GM12878 (cell line): ENCODE measurements at regions not wholly inside any gene's neighbourhood (a gene's known extent, or its start where the extent isn't known, plus 50 kb on each side); places are given as distances from the start of the nearest gene placed in this dataset.

Experiments
- ATAC-seq: fragments of 200-7000 bp; cut with Tn5 transposase; 3 replicates; pipeline ENCODE4 v1.9.1; 2020; ENCODE audit warnings: mild to moderate bottlenecking, moderate library complexity
- BruUV-seq: library from RNA; stranded (reverse); fragments of 400-500 nt; replicated peaks from 2 replicates; lab custom pipeline; 2021; lab: Mats Ljungman, UMichigan
- CTCF ChIA-PET: fragments of 300-600 bp; sonication (Branson Sonifier 250); formaldehyde crosslinking; extraction: SDS; loops from one replicate; lab custom pipeline; 2021; ENCODE audit warnings: inconsistent platforms; lab: Yijun Ruan, JAX
- POLR2A ChIA-PET: fragments of 350-600 bp; formaldehyde crosslinking; extraction: SDS; loops from one replicate; lab custom pipeline; 2021; ENCODE audit warnings: inconsistent platforms; lab: Charles Lee
- RAD21 ChIA-PET: fragments of 300-600 bp; sonication (Branson Sonifier 250); formaldehyde crosslinking; loops from one replicate; lab custom pipeline; 2023; ENCODE audit warnings: antibody characterized with exemption; ENCODE audit not compliant: unreplicated experiment; lab: Charles Lee
- SMC1A ChIA-PET: fragments of 300-600 bp; sonication (Branson Sonifier 250); formaldehyde crosslinking; loops from one replicate; lab custom pipeline; 2023; ENCODE audit not compliant: unreplicated experiment, uncharacterized antibody; lab: Charles Lee
- DNase-seq: peaks from one replicate; pipeline ENCODE4 v3.0.0-alpha.2; 2011; ENCODE audit warnings: low read depth, low spot score
- FAIRE-seq: peaks from 3 replicates; lab custom pipeline; 2011; peaks lifted over from hg19 to GRCh38; lab: Jason Lieb, UNC
- H2AFZ ChIP-seq: 2 replicates; pipeline ENCODE4 v1.6.0; 2011; ENCODE audit warnings: low read depth, low read length, control low read depth; ENCODE audit not compliant: control insufficient read depth
- H3K27ac ChIP-seq: 2 replicates; pipeline ENCODE4 v1.5.1; 2011; ENCODE audit warnings: control low read depth; ENCODE audit not compliant: control insufficient read depth, insufficient read depth
- H3K27me3 ChIP-seq, 2 experiments: replicated peaks in 1 of 2; 2 replicates each; pipeline versions ENCODE4 v1.6.0 to v1.6.1; 2011; ENCODE audit warnings: low read length in 1 of 2; ENCODE audit not compliant: control insufficient read depth in 2 of 2, insufficient read depth in 2 of 2
- H3K36me3 ChIP-seq, 2 experiments: 2 replicates each; pipeline ENCODE4 v1.5.1; 2011; ENCODE audit warnings: low read length in 1 of 2; ENCODE audit not compliant: control insufficient read depth in 2 of 2, insufficient read depth in 2 of 2
- H3K4me1 ChIP-seq: 2 replicates; pipeline ENCODE4 v1.6.1; 2011; ENCODE audit warnings: mild to moderate bottlenecking, low read length, moderate library complexity, mixed read lengths; ENCODE audit not compliant: control insufficient read depth, insufficient read depth
- H3K4me2 ChIP-seq: 2 replicates; pipeline ENCODE4 v1.6.0; 2011; ENCODE audit warnings: control low read depth; ENCODE audit not compliant: control insufficient read depth, insufficient read depth
- H3K4me3 ChIP-seq: fragments of 200-600 bp; sonication (generic); 2 replicates; pipeline ENCODE4 v1.5.1; 2016
- H3K79me2 ChIP-seq: 2 replicates; pipeline ENCODE4 v1.6.0; 2011; ENCODE audit warnings: low read length; ENCODE audit not compliant: control insufficient read depth, insufficient read depth
- H3K9ac ChIP-seq: 2 replicates; pipeline ENCODE4 v1.8.0; 2011; ENCODE audit warnings: low read length, control low read depth, mixed read lengths; ENCODE audit not compliant: control insufficient read depth, insufficient read depth
- H3K9me3 ChIP-seq: replicated peaks from 3 replicates; pipeline ENCODE4 v1.5.1; 2011; ENCODE audit warnings: mild to moderate bottlenecking, low read length; ENCODE audit not compliant: control insufficient read depth, insufficient read depth
- H4K20me1 ChIP-seq: 2 replicates; pipeline ENCODE4 v1.6.0; 2011; ENCODE audit not compliant: control insufficient read depth, insufficient read depth
- ESRRA ChIP-seq: IDR thresholded peaks from 2 replicates; pipeline ENCODE4 v1.6.1; 2012; ENCODE audit warnings: mild to moderate bottlenecking, low read length, improper control_type of control experiment
- MYC ChIP-seq: IDR thresholded peaks from 2 replicates; pipeline ENCODE4 v1.6.1; 2011; ENCODE audit warnings: mild to moderate bottlenecking, low read length, moderate library complexity, inconsistent platforms; ENCODE audit not compliant: insufficient read depth, insufficient replicate concordance, insufficient read length, severe bottlenecking
- RELA ChIP-seq: fragments of 450-650 bp; IDR thresholded peaks from 2 replicates; pipeline ENCODE4 v1.8.0; 2014; ENCODE audit warnings: borderline replicate concordance; ENCODE audit not compliant: partially characterized antibody
- REST ChIP-seq: IDR thresholded peaks from 2 replicates; pipeline ENCODE4 v1.6.1; 2012; ENCODE audit warnings: mild to moderate bottlenecking, low read depth, low read length
- WGBS: methylation state at CpG from one replicate; pipeline ENCODE4 v1.1.6; 2016; ENCODE audit warnings: low lambda C conversion rate; ENCODE audit not compliant: insufficient replicate concordance, insufficient coverage; ENCODE audit errors: missing lambda C conversion rate; 5-methylcytosine and 5-hydroxymethylcytosine counted together
- in situ Hi-C: fragments of 300-500 bp; cut with MboI; formaldehyde crosslinking; loops from 9 replicates; pipeline ENCODE4 v1.14.3; 2018; ENCODE audit warnings: mixed read lengths
- intact Hi-C: fragments of 100-400 bp; cut with micrococcal nuclease; formaldehyde crosslinking; loops from one replicate; pipeline ENCODE4 v1.14.2; 2022; ENCODE audit not compliant: unreplicated experiment
- TF ChIP-seq, protein P1 (sequence below), 3 experiments: IDR thresholded peaks in 2 of 3; conservative IDR thresholded peaks in 1 of 3; 2 replicates each; pipeline ENCODE4 v1.5.1; 2011; ENCODE audit warnings: low read depth in 3 of 3, low read length in 3 of 3, mild to moderate bottlenecking in 3 of 3, control low read depth in 2 of 3, moderate library complexity in 2 of 3, inconsistent platforms in 1 of 3, mixed read lengths in 1 of 3; ENCODE audit not compliant: control insufficient read depth in 2 of 3, insufficient read depth in 1 of 3; ENCODE audit errors: extremely low read depth in 1 of 3

DNA sequence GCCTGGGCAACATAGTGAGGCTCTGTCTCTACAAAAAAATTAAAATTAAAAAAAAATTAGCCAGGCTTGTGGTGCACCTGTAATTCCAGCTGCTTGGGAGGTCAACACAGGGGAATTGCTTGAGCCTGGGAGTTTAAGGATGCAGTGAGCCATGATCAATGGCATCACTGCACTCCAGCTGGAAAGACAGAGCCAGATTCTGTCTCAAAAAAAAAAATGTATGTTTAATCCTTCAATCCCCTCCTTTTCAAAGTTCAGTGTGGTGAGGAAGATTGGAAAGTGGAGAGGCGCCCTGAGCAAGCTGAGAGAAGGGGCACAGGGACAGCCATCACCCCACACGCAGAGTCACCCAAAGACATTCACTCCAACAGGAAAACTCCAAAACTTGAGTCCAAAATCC lies 97.7 kb upstream of the BACE2 start:
- H2AFZ ChIP-seq: no peak overlapping the region
- RAD21 ChIA-PET: no interaction called here
- CTCF ChIA-PET: no interaction called here
- DNase-seq (no peak), FAIRE-seq (no peak), ATAC-seq (no peak)
- POLR2A ChIA-PET: no interaction called here
- SMC1A ChIA-PET: interaction anchor here (0.6 kb wide), 1 partner anchor 62 kb away, joined by 3 read pairs; no protein-coding TSS in a partner anchor
- H4K20me1 ChIP-seq: no peaks in the 10 kb centered on the region
- no TSS peak for BruUV-seq
- H3K4me2 ChIP-seq: no peak overlapping the region
- no peaks in the 10 kb centered on the region for H3K9me3 ChIP-seq
- H3K4me1 ChIP-seq: no peaks in the 10 kb centered on the region
- in situ Hi-C loops: no loop called here
- H3K27me3 ChIP-seq: no peaks in the 10 kb centered on the region
- H3K79me2 ChIP-seq: no peaks in the 10 kb centered on the region
- no peak overlapping the region for H3K9ac ChIP-seq
- intact Hi-C loops: no loop called here
- TF ChIP-seq, protein P1, sequence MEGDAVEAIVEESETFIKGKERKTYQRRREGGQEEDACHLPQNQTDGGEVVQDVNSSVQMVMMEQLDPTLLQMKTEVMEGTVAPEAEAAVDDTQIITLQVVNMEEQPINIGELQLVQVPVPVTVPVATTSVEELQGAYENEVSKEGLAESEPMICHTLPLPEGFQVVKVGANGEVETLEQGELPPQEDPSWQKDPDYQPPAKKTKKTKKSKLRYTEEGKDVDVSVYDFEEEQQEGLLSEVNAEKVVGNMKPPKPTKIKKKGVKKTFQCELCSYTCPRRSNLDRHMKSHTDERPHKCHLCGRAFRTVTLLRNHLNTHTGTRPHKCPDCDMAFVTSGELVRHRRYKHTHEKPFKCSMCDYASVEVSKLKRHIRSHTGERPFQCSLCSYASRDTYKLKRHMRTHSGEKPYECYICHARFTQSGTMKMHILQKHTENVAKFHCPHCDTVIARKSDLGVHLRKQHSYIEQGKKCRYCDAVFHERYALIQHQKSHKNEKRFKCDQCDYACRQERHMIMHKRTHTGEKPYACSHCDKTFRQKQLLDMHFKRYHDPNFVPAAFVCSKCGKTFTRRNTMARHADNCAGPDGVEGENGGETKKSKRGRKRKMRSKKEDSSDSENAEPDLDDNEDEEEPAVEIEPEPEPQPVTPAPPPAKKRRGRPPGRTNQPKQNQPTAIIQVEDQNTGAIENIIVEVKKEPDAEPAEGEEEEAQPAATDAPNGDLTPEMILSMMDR (IDR thresholded peaks at IDR 0.05 in 2 of 3, conservative IDR thresholded peaks at IDR 0.05 in 1 of 3; ENCODE audit: control insufficient read depth in 2 of 3, extremely low read depth in 1 of 3, insufficient read depth in 1 of 3, low read depth in 3 of 3, low read length in 3 of 3): no peak
- no peak for TF ChIP-seq MYC
- no peak for TF ChIP-seq ESRRA
- TF ChIP-seq RELA: no peak
- no peak for TF ChIP-seq REST
- WGBS: 5% methylated on average over 2 of the region's 2 CpGs
- no peaks in the 10 kb centered on the region for H3K36me3 ChIP-seq
- H3K27ac ChIP-seq: no peak overlapping the region
- H3K4me3 ChIP-seq: no peak overlapping the region
